HG03342 (cell line): ENCODE measurements at regions not wholly inside any gene's neighbourhood (a gene's known extent, or its start where the extent isn't known, plus 50 kb on each side); places are given as distances from the start of the nearest gene placed in this dataset.

Source experiments
- ATAC-seq: cut with Tn5 transposase; IDR thresholded peaks from one replicate; pipeline ENCODE4 v1.9.1; 2021; ENCODE audit warnings: mild to moderate bottlenecking, moderate library complexity; ENCODE audit not compliant: unreplicated experiment

- no peak for ATAC-seq
Measured at GRCh38 chr7:106774768-106775551, 90.1 kb upstream of the PIK3CG start.

GRCh38 chr7:106775552-106775936, 89.5 kb upstream of the PIK3CG start:
- ATAC-seq = no peak

- no peak for ATAC-seq
Measured at GRCh38 chr7:106775975-106776607, 89.0 kb upstream of the PIK3CG start.

GRCh38 chr7:106776618-106777347, 88.3 kb upstream of the PIK3CG start:
- ATAC-seq = no peak

GRCh38 chr7:106777674-106778299, 87.3 kb upstream of the PIK3CG start:
- no peak for ATAC-seq

- no peak for ATAC-seq
Measured at GRCh38 chr7:106778656-106779250, 86.3 kb upstream of the PIK3CG start.

- no peak for ATAC-seq
Measured at GRCh38 chr7:106779877-106780276, 85.2 kb upstream of the PIK3CG start.

- no peak for ATAC-seq
Measured at GRCh38 chr7:106781007-106781406, 84.1 kb upstream of the PIK3CG start.

- no peak for ATAC-seq
Measured at GRCh38 chr7:106781828-106782544, 83.1 kb upstream of the PIK3CG start.

- no peak for ATAC-seq
Measured at GRCh38 chr7:106783286-106783685, 81.8 kb upstream of the PIK3CG start.

- no peak for ATAC-seq
Measured at GRCh38 chr7:106788637-106789036, 76.4 kb upstream of the PIK3CG start.

GRCh38 chr7:106791526-106791925, 73.6 kb upstream of the PIK3CG start:
- no peak for ATAC-seq

GRCh38 chr7:106792233-106792926, 72.7 kb upstream of the PIK3CG start:
- ATAC-seq = no peak

GRCh38 chr7:106793015-106793975, 71.8 kb upstream of the PIK3CG start:
- ATAC-seq = no peak

- ATAC-seq = no peak
Measured at GRCh38 chr7:106794276-106795083, 70.6 kb upstream of the PIK3CG start.

GRCh38 chr7:106795084-106795876, 69.8 kb upstream of the PIK3CG start:
- no peak for ATAC-seq

- ATAC-seq = peak; percentile 42
Measured at GRCh38 chr7:106795877-106796231, 69.2 kb upstream of the PIK3CG start.
